K562 (cell line): ENCODE measurements at regions not wholly inside any gene's neighbourhood (a gene's known extent, or its start where the extent isn't known, plus 50 kb on each side); places are given as distances from the start of the nearest gene placed in this dataset.

Experiments used
- ATAC-seq: fragments of 200-7000 bp; cut with Tn5 transposase; 3 replicates; pipeline ENCODE4 v1.9.1; 2020; ENCODE audit warnings: moderate library complexity
- BruUV-seq: library from RNA; stranded (reverse); fragments of 400-500 nt; replicated peaks from 2 replicates; lab custom pipeline; 2021; lab: Mats Ljungman, UMichigan
- CTCF ChIA-PET: fragments of 300-600 bp; formaldehyde crosslinking; extraction: SDS; loops from one replicate; lab custom pipeline; 2021; ENCODE audit warnings: low intra/inter-chr PET ratio; lab: Yijun Ruan, JAX
- POLR2A ChIA-PET: fragments of 300-600, 350-650 bp; sonication (Branson Sonifier 250); formaldehyde crosslinking; extraction: SDS; loops from one replicate; lab custom pipeline; 2021; ENCODE audit warnings: antibody characterized with exemption, inconsistent platforms; lab: Yijun Ruan, JAX
- DNase-seq, 4 experiments: peaks; one replicate each; pipeline versions ENCODE4 v3.0.0 to v3.0.0-alpha.2; 2011 to 2018; ENCODE audit warnings: low spot score in 3 of 4, mixed read lengths in 3 of 4; ENCODE audit errors: extremely low read depth in 1 of 4
- FAIRE-seq: peaks from 2 replicates; lab custom pipeline; 2011; peaks lifted over from hg19 to GRCh38; lab: Jason Lieb, UNC
- H2AFZ ChIP-seq: 2 replicates; pipeline ENCODE4 v1.6.0; 2011; ENCODE audit warnings: low read depth, low read length, control low read depth, inconsistent platforms
- H3K27ac ChIP-seq: fragments of 200-600 bp; 3 replicates; pipeline ENCODE4 v1.8.0; 2011; ENCODE audit warnings: low read depth, mild to moderate bottlenecking, control low read depth, inconsistent platforms, low read length, moderate library complexity, mixed read lengths; ENCODE audit errors: extremely low read depth
- H3K27me3 ChIP-seq, 2 experiments: fragments of 300-600 bp in 1 of 2; 2 replicates in 1 of 2; 3 replicates in 1 of 2; pipeline versions ENCODE4 v1.6.0 to v1.8.0; 2011; ENCODE audit warnings: inconsistent platforms in 2 of 2, low read length in 2 of 2, mild to moderate bottlenecking in 1 of 2, mixed read lengths in 1 of 2, moderate library complexity in 1 of 2; ENCODE audit not compliant: control insufficient read depth in 2 of 2, insufficient read depth in 2 of 2
- H3K36me3 ChIP-seq: fragments of 300-600 bp; 3 replicates; pipeline ENCODE4 v1.8.0; 2011; ENCODE audit warnings: mild to moderate bottlenecking, low read length, inconsistent platforms; ENCODE audit not compliant: control insufficient read depth, insufficient read depth
- H3K4me1 ChIP-seq, 2 experiments: fragments of 200-600 bp in 1 of 2; replicated peaks in 1 of 2; 2 replicates in 1 of 2; 3 replicates in 1 of 2; pipeline versions ENCODE4 v1.5.1 to v1.8.0; 2011; ENCODE audit warnings: inconsistent platforms in 2 of 2, low read length in 2 of 2, mild to moderate bottlenecking in 1 of 2, mixed read lengths in 1 of 2, moderate library complexity in 1 of 2; ENCODE audit not compliant: control insufficient read depth in 2 of 2, insufficient read depth in 2 of 2
- H3K4me2 ChIP-seq: 2 replicates; pipeline ENCODE4 v1.6.1; 2011; ENCODE audit warnings: low read length, control low read depth, inconsistent platforms, mixed read lengths; ENCODE audit not compliant: insufficient read depth
- H3K4me3 ChIP-seq: fragments of 200-600 bp; sonication (generic), shearing (Covaris generic); 2 replicates; pipeline ENCODE4 v1.5.1; 2016; ENCODE audit warnings: control low read depth, inconsistent platforms
- H3K79me2 ChIP-seq: fragments of 200-600 bp; 3 replicates; pipeline ENCODE4 v1.8.0; 2011; ENCODE audit warnings: low read length, inconsistent platforms; ENCODE audit not compliant: control insufficient read depth, insufficient read depth
- H3K9ac ChIP-seq, 2 experiments: 2 replicates each; pipeline versions ENCODE4 v1.6.0 to v1.6.1; 2011; ENCODE audit warnings: low read depth in 2 of 2, low read length in 2 of 2, control low read depth in 1 of 2, inconsistent platforms in 1 of 2, mild to moderate bottlenecking in 1 of 2, mixed read lengths in 1 of 2; ENCODE audit not compliant: insufficient read depth in 1 of 2
- H3K9me1 ChIP-seq: one replicate; pipeline ENCODE4 v1.6.0; 2011; ENCODE audit warnings: inconsistent platforms, mild to moderate bottlenecking, low read length, moderate library complexity; ENCODE audit not compliant: control insufficient read depth, insufficient read depth
- H3K9me3 ChIP-seq: replicated peaks from 2 replicates; pipeline ENCODE4 v1.5.1; 2011; ENCODE audit warnings: low read depth, low read length, inconsistent platforms; ENCODE audit not compliant: control insufficient read depth, insufficient read depth
- H4K20me1 ChIP-seq: replicated peaks from 2 replicates; pipeline ENCODE4 v1.6.1; 2011; ENCODE audit warnings: low read length, inconsistent platforms, mixed read lengths; ENCODE audit not compliant: control insufficient read depth, insufficient read depth
- CCNT2 ChIP-seq: IDR thresholded peaks from 2 replicates; pipeline ENCODE4 v1.6.1; 2011; ENCODE audit warnings: borderline replicate concordance, low read depth, mild to moderate bottlenecking, moderate library complexity, mixed read lengths, low read length; ENCODE audit not compliant: insufficient read length; ENCODE audit errors: extremely low read depth
- CUX1 ChIP-seq: fragments of 200-800 bp; sonication (Bioruptor generic); IDR thresholded peaks from 2 replicates; pipeline ENCODE4 v1.6.1; 2016; ENCODE audit warnings: missing genetic modification characterization, missing compliant biosample characterization
- FOXA3 ChIP-seq, 2 experiments: fragments of 450-650 bp in 1 of 2; sonication (generic) in 1 of 2; formaldehyde crosslinking; IDR thresholded peaks in 1 of 2; conservative IDR thresholded peaks in 1 of 2; 2 replicates each; pipeline versions ENCODE4 v1.4.0 to v1.8.0; 2020 to 2022; ENCODE audit warnings: mild to moderate bottlenecking in 2 of 2, missing genetic modification reagents in 1 of 2
- HDAC6 ChIP-seq: IDR thresholded peaks from 2 replicates; pipeline ENCODE4 v1.6.1; 2012; ENCODE audit warnings: low read depth, mild to moderate bottlenecking, control low read depth, inconsistent platforms, low read length, moderate library complexity
- NFATC3 ChIP-seq: fragments of 450-650 bp; IDR thresholded peaks from 2 replicates; pipeline ENCODE4 v1.6.1; 2017; ENCODE audit warnings: mild to moderate bottlenecking
- NR0B1 ChIP-seq: fragments of 450-650 bp; IDR thresholded peaks from one replicate; pipeline ENCODE4 v1.6.1; 2018; ENCODE audit warnings: mild to moderate bottlenecking, moderate library complexity; ENCODE audit not compliant: partially characterized antibody
- NUFIP1 ChIP-seq: fragments of 450-650 bp; IDR thresholded peaks from 2 replicates; pipeline ENCODE4 v1.6.1; 2018; ENCODE audit not compliant: partially characterized antibody
- POU5F1 ChIP-seq: fragments of 150-350 bp; IDR thresholded peaks from 2 replicates; pipeline ENCODE4 v1.6.1; 2014; ENCODE audit warnings: borderline replicate concordance, low read length, low read depth, mild to moderate bottlenecking; ENCODE audit not compliant: partially characterized antibody
- SMARCE1 ChIP-seq: fragments of 450-650 bp; IDR thresholded peaks from 2 replicates; pipeline ENCODE4 v1.7.1; 2016; ENCODE audit warnings: mild to moderate bottlenecking
- ZFP36 ChIP-seq: fragments of 150-350 bp; IDR thresholded peaks from 2 replicates; pipeline ENCODE4 v1.6.1; 2018; ENCODE audit warnings: low read length, low read depth; ENCODE audit not compliant: partially characterized antibody
- ZNF140 ChIP-seq: fragments of 250-450 bp; sonication (Bioruptor Pico); IDR thresholded peaks from 2 replicates; pipeline ENCODE4 v1.8.0; 2021; ENCODE audit warnings: moderate library complexity, mild to moderate bottlenecking, inconsistent platforms
- ZNF586 ChIP-seq: fragments of 450-650 bp; formaldehyde crosslinking; conservative IDR thresholded peaks from 2 replicates; pipeline ENCODE4 v1.4.0; 2020; ENCODE audit warnings: mild to moderate bottlenecking, moderate library complexity
- WGBS: fragments of 100-300 bp; shearing (Covaris generic); methylation state at CpG from one replicate; pipeline ENCODE4 v1.1.6; 2016; ENCODE audit warnings: low coverage, mixed read lengths; ENCODE audit not compliant: insufficient coverage; ENCODE audit errors: missing lambda C conversion rate; 5-methylcytosine and 5-hydroxymethylcytosine counted together
- in situ Hi-C: fragments of 300-500 bp; cut with MboI; formaldehyde crosslinking; loops from 4 replicates; pipeline ENCODE4 v1.15.0; 2018; ENCODE audit warnings: inconsistent platforms, mixed read lengths
- intact Hi-C: fragments of 100-400 bp; cut with micrococcal nuclease; formaldehyde crosslinking; loops from 2 replicates; pipeline ENCODE4 v1.14.2; 2022

GRCh38 chr2:175688243-175688642, 313.8 kb downstream of the LNPK start:
- no peak for FAIRE-seq
- Histone ChIP-seq H3K36me3 (no peaks in the 10 kb centered on the region), H3K27ac (no peak overlapping the region), H3K9ac (no peak overlapping the region), H3K9me1 (no peaks in the 10 kb centered on the region), H3K27me3 (peaks cover 0 to 6% of the 10 kb centered on the region in 2 experiments; a peak in 4 of 5 replicates), H3K9me3 (no peaks in the 10 kb centered on the region), H4K20me1 (no peaks in the 10 kb centered on the region), H3K4me3 (no peak overlapping the region), H3K4me1 (no peaks in the 10 kb centered on the region), H3K4me2 (no peak overlapping the region), H2AFZ (no peak overlapping the region), H3K79me2 (no peaks in the 10 kb centered on the region)
- intact Hi-C loops = loop anchor here (5.0 to 10.0 kb wide), 3 partner anchors 167 to 653 kb away; no protein-coding TSS in a partner anchor
- no TSS peak for BruUV-seq
- POLR2A ChIA-PET = interaction anchor here (0.8 kb wide), 1 partner anchor 9 kb away, joined by 3 read pairs; no protein-coding TSS in a partner anchor
- DNase-seq = no peak
- no peak for ATAC-seq
- WGBS = 5% methylated on average over 4 of the region's 4 CpGs
- in situ Hi-C loops = loop anchor here (10.0 kb wide), 1 partner anchor 387 kb away; no protein-coding TSS in a partner anchor
- CTCF ChIA-PET = interaction anchor here (0.6 to 0.7 kb wide), 2 partner anchors 309 to 832 kb away, joined by 3 to 4 read pairs; no protein-coding TSS in a partner anchor
- TF ChIP-seq ZNF140 (CRISPR knock-in tag) = no peak
- TF ChIP-seq NUFIP1 = no peak
- no peak for TF ChIP-seq FOXA3 (CRISPR knock-in tag; conservative IDR thresholded peaks at IDR 0.05 in 1 of 2, IDR thresholded peaks at IDR 0.05 in 1 of 2)
- TF ChIP-seq CCNT2 = no peak
- no peak for TF ChIP-seq HDAC6
- no peak for TF ChIP-seq SMARCE1
- TF ChIP-seq NFATC3 = no peak
- TF ChIP-seq ZFP36 = no peak
- no peak for TF ChIP-seq NR0B1
- TF ChIP-seq POU5F1 = no peak
- TF ChIP-seq ZNF586 (CRISPR knock-in tag) = no peak
- TF ChIP-seq CUX1 (CRISPR knock-in tag) = no peak
